SH-SY5Y (cell line): ENCODE measurements at regions not wholly inside any gene's neighbourhood (a gene's known extent, or its start where the extent isn't known, plus 50 kb on each side); places are given as distances from the start of the nearest gene placed in this dataset.

ENCODE experiments used
- GATA2 ChIP-seq: IDR thresholded peaks from 2 replicates; pipeline ENCODE4 v1.6.1; 2011; ENCODE audit warnings: mild to moderate bottlenecking, low read depth, low read length
- GATA3 ChIP-seq: IDR thresholded peaks from 2 replicates; pipeline ENCODE4 v1.6.1; 2011; ENCODE audit warnings: low read depth, mild to moderate bottlenecking, low read length, moderate library complexity

DNA sequence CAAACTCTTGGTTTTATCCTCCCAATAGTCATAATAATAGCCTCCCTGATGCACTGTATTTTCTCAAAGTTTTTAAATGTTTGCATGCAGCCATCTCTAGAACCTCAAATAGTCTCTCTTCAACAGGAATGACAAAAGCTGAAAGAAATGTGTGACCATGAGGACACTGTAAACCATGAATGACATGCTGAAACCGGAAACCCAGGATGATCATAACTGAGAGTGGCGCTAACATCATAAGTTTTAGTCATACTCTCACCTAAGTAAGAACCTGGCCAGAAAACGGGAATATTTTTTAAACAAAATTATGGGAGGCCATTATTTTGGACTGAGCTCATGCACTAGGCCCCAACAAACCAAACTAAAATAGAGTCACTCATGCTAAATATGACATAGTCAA, 278.4 kb upstream of the STXBP5 start:
- TF ChIP-seq GATA2 (no peak), GATA3 (no peak)

DNA sequence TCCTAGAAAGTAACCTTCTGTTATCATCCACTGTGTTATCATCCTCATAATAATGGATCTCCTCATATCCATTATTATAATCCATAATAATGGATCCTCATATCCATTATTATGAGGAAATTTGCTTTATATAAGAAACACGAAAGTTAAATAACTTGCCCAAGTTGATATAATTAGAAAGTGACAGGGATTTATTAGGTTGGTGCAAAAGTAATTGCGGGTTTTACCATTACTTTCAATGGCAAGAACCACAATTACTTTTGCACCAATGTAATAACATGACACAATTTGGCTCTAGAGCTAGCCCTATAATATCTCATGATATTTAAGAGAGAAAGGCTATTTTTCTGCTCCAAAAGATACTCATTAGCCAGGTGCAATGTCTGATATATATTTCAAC, 275.7 kb upstream of the STXBP5 start:
- no peak for TF ChIP-seq GATA3
- no peak for TF ChIP-seq GATA2

DNA sequence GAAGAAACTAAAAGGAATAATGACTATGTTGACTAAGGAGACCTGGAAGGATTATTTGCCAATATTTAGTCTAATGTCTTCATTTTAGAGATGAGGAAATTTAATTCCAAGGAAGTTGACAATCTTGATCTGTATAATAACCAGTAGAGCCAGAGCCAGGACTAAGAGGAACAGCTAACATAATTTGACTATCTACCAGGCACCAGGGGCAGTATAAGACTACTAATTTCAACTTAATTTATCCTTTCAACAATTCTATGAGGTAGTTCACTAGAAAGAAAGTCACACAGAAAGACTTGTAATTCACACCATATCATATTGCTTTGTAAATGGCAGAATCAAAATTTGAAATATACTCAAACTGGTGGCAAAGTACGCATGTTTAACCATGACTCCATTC, 273.0 kb upstream of the STXBP5 start:
- TF ChIP-seq GATA2 = no peak
- TF ChIP-seq GATA3 = no peak

DNA sequence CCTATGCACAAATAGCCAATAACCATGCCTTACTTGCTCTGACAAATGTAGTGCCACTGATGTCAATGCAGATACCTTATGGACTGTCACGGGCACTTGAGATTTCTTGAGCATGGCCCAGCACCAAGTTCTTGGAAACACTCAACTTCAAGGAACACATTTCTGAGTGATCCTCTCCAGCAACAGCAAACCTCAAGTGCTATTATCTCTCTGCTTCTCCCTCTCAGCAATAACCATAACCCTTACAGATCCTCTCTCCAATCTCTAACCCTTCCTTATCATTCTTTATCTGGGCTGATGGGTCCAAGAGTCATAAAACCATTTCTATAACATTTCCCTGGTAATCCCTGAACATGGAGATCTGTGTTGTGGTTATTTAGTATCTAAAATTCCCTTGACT, 266.9 kb upstream of the STXBP5 start:
- no peak for TF ChIP-seq GATA2
- TF ChIP-seq GATA3 = no peak

DNA sequence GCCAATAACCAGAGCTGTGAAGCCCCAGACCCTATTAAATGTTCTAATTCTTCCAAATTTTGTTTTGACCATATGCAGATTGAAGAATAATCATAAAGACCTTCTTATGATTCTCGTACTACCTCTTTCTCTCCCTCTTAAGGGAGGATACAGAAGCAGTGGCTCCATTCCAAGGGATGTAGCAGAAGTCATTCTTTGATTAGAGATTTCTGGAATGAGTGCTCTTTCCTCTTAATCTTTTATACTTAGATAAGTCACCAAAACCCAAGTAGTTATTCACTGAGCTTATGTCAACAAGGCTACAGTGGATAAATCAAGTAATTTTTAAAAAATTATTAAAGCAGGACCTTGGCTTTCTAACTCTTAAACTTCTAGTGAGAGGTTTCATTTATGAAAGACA, 266.0 kb upstream of the STXBP5 start:
- no peak for TF ChIP-seq GATA2
- no peak for TF ChIP-seq GATA3

DNA sequence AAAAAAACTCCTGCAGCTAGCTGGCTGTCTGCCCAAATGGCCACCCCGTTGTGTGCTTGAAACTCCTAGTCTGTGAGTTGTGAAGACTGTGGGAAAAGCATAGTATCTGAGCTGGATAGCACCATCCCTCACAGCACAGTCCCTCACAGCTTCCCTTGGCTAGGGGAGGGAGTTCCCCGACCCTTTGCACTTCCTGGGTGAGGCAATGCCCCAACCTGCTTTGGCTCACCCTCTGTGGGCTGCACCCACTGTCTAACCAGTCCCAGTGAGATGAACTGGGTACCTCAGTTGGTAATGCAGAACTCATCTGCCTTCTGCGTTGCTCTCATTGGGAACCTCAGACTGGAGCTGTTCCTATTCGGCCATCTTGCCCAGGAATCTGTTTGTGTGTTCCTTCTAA, 260.6 kb upstream of the STXBP5 start:
- no peak for TF ChIP-seq GATA3
- no peak for TF ChIP-seq GATA2

DNA sequence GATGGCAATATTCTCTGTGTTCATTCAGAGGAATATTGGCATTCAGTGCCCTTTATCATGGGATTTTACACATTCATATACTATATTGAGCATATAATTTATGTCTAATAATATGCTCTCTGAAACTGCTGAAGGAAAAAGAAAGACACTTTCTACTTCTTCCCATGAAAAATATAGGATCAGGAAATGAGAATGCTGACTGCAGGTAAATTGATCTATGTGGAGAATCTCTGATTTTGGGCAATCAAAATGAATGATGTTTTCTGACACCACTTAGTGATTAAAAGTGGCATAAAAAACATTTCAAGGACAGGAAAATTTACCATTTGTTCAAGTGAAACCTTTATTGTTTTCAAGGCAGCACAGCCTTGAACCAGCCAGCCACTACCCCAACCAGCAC, 260.1 kb upstream of the STXBP5 start:
- no peak for TF ChIP-seq GATA3

DNA sequence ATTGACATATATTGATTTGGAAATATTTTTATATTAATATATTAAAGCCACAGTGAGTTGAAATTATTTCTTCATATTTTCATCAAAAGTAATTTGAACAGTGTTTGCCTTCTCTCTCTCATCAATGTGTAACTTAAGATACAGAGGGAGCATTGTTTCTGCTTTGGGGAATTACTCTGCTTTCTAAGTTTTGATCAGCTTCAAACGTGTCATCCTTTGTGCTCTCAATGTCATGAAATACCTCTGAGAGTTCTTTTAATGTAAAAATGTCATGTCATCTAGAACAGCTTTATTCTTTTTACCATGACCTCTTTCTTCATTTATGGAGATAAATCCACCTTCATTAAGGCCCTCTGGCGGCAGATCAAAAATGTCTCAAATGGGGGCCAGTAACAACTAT, 259.4 kb upstream of the STXBP5 start:
- TF ChIP-seq GATA2 (no peak), GATA3 (no peak)

DNA sequence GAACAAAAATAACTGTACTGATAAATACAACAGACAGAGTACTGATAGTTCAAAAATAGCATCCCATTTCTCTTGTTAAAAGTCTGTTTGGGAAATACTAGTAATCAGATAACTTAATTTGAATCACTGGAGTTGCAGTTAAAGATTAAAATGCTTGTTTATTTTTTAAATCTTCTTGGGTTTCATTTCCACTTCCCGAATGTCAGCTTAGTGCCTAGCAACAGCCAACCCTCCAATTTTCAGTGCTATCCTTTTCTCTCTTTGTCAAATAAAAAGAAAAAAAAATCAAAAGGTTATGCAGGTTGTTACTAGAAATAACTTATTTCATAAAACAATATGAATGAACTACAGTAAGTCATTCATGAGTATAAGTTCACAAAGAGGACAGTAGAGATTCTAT, 257.7 kb upstream of the STXBP5 start:
- no peak for TF ChIP-seq GATA2
- no peak for TF ChIP-seq GATA3

DNA sequence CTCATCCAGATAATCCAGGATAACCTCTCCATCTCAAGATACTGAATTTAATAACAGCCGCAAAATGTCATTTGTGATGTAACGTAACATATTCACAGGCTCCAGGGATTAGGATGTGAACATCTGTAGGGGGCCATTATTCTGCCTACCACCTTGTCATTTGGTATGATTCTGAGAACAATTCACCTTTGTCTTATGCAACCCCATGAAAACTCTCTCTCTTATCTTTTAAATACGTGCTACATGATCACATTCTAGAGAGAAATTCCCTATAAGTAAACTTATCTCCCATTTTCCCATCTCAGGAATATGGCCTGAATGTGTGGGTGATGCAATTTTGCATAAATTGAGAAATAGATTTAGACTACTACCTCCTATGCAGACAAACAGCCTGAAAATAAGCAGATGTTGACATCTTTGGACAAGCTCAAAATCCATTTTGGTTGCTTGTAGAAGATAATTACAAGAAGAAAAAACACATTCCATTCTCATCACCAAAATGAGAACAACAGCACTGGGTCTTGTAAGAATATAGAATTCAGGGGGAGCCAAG, 255.4 kb upstream of the STXBP5 start:
- TF ChIP-seq GATA3 (no peak), GATA2 (no peak)

DNA sequence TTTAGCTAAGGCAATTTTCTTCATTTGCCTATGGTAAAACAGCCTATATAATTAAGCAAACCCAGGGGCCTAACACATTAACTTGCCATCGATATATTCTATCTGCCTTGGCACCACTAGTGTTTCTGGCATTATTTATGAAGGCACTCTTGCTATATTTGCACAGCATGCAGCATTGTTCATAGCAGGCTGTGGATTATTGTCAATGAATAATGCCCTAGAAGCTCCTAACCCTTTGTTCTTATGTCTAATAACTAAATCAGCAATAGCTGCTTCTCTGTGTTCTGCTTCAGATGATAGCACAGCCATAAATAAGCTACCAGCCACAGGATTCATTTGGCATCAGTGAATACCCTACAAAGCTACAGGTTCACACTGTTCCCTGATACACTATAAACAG, 254.8 kb upstream of the STXBP5 start:
- TF ChIP-seq GATA2 (no peak), GATA3 (no peak)

DNA sequence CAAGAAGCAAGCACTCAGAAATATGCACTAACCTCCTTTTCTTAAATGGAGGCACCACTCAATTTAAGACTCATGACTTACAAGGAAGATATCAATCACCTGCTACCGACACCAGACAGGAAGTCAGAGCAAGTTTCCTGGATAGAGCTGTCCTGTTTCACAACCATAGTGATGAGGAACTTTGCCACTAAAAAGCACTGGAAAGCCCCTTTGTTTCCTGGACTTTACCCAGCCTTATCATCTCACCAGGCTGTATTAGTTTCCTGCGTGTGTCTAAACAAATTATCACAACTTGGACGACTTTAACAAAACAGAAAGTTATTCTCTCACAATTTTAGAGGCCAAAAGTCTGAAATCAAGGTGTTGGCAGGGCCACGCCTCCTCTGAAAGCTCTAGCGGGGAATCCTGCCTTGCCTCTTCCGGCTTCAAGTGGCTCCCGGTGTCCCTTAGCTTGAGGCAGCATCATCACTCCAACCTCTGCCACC, 253.8 kb upstream of the STXBP5 start:
- TF ChIP-seq GATA3 = no peak

DNA sequence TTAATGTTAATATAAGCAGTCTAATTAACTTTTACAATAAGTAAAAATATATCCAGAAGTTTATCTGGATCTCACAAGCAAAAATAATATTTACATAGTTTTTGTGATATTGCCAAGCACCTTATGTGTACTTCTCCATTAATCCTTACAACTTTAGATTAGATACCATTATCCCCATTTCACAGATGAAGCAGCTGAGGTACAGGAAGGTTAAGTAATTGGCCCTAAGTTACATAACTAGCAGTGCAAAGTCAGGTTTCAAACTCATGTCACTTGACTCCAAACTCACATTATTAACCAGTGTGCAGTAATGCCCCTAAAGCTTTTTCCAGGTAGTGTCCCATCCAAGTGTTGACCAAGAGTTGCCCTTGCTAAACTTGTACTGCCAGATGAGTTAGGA, 248.6 kb upstream of the STXBP5 start:
- TF ChIP-seq GATA3 (no peak), GATA2 (no peak)

DNA sequence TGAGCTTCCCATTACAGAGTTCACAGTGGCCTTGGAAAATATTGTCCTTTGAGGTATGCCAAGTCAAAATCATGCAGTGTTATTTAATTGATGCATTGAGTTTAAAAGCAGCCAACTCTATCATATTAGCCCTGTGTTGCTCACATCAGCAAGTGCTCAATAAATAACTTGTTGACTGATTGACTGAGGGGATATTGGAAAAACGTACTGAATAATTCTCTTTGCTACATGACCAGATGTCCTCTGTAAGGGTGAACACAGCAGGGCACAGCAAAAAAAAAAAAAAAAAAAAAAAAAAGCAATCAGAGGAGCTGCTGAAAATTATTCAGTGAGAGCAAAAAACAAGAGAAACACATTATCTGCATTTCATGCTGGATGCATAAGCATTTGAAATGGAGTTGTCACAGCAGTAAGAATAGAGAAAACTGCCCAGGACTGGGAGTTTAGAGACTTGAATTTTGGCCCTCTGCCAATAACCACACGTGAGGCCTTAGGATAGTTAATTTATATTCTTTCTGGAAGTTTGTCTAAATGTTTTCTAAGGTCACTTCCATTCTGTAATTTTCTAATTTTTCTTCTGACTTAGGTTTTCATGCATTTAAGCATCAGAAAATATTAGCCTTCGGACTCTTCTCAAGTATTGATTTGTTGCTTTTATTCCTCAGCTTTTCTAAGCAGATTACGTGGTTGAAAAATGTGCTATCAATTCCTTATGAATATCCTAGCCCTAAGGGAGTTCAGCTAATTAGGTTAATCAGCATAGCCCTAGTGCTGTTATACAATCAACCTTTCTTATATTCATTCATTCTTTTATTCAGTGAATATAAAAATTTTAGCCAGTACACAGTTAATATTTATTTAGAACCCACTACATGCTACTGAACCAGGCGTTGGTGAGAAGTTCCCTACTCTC, 246.8 kb upstream of the STXBP5 start:
- TF ChIP-seq GATA3 = no peak

DNA sequence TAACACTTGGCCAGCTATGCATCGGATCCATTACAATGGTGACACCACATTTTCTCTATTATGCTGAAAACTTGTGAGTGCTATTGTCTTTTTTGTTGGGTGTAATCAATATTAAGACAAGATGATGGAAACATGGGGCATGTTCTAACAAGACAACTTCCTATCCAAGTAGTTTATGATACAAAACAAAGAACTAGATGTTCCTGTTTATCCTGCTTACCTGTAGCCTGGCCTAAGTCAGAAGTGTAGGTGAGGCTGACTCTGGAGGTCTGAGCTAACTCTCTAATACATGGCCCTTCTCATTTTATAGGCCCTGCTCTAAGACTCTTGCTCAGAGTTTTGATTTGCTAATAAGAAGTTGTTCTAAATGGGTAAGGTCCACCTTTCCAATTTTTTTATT, 242.4 kb upstream of the STXBP5 start:
- TF ChIP-seq GATA3 = no peak
- TF ChIP-seq GATA2 = no peak

DNA sequence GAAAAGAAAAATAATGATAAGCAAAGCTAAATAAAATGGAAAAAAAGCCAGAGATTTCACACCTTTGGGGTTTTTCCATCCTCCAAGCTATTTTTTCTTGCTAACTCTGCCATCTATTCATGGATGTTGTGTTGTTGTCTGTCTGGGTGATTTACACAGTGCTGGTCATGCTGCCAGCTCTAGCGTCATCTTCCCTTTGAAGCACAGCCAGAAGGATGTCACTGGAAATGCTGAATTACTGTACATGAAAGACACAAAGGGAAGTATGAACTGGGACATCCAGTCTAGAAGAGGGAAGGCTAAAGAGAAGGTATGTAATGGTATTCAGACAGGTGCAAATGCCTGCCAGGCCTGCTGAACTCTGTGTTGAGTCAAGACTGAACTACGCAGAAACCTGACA, 241.9 kb upstream of the STXBP5 start:
- TF ChIP-seq GATA3 (no peak), GATA2 (no peak)
